Central memory CD4-positive, alpha-beta T cell (primary cell): ENCODE measurements at regions not wholly inside any gene's neighbourhood (a gene's known extent, or its start where the extent isn't known, plus 50 kb on each side); places are given as distances from the start of the nearest gene placed in this dataset.
"Not testable (repeated sequence)": the region's sequence is repeated elsewhere in the genome, so short reads cannot be mapped to it uniquely, and the experiment has no call there.

ENCODE experiments used
- DNase-seq: peaks from one replicate; pipeline ENCODE4 v3.0.0; 2022

- no peak for DNase-seq
Measured at GRCh38 chrX:10676235-10676957, 56.0 kb upstream of the MID1 start.

GRCh38 chrX:10677490-10677889 lies 57.1 kb upstream of the MID1 start:
- no peak for DNase-seq

GRCh38 chrX:10679387-10679786 lies 59.0 kb upstream of the MID1 start:
- DNase-seq = no peak

- DNase-seq = no peak
Measured at GRCh38 chrX:10681167-10681566, 60.8 kb upstream of the MID1 start.

- DNase-seq = not testable (repeated sequence)
Measured at GRCh38 chrX:10683631-10684030, 63.2 kb upstream of the MID1 start.

- no peak for DNase-seq
Measured at GRCh38 chrX:10685923-10686595, 65.7 kb upstream of the MID1 start.

- not testable (repeated sequence) for DNase-seq
Measured at GRCh38 chrX:10691751-10692150, 71.4 kb upstream of the MID1 start.

- DNase-seq = no peak
Measured at GRCh38 chrX:10697616-10698317, 77.4 kb upstream of the MID1 start.

- DNase-seq = no peak
Measured at GRCh38 chrX:10698318-10698640, 77.9 kb upstream of the MID1 start.

- no peak for DNase-seq
Measured at GRCh38 chrX:10702031-10702430, 81.6 kb upstream of the MID1 start.

- DNase-seq = not testable (repeated sequence)
Measured at GRCh38 chrX:10706342-10706741, 86.0 kb upstream of the MID1 start.

- DNase-seq = no peak
Measured at GRCh38 chrX:10707773-10708172, 87.4 kb upstream of the MID1 start.

GRCh38 chrX:10709276-10709675 lies 88.9 kb upstream of the MID1 start:
- DNase-seq = no peak

GRCh38 chrX:10714531-10714930 lies 94.1 kb upstream of the MID1 start:
- no peak for DNase-seq

GRCh38 chrX:10722851-10723250 lies 102.5 kb upstream of the MID1 start:
- peak; percentile 5 for DNase-seq

GRCh38 chrX:10725071-10725470 lies 104.7 kb upstream of the MID1 start:
- DNase-seq = no peak

- no peak for DNase-seq
Measured at GRCh38 chrX:10726647-10727046, 106.3 kb upstream of the MID1 start.

GRCh38 chrX:10728806-10729389 lies 108.5 kb upstream of the MID1 start:
- no peak for DNase-seq

- DNase-seq = no peak
Measured at GRCh38 chrX:10739426-10739825, 119.0 kb upstream of the MID1 start.

GRCh38 chrX:10741003-10741402 lies 120.6 kb upstream of the MID1 start:
- no peak for DNase-seq

GRCh38 chrX:10741550-10741949 lies 121.2 kb upstream of the MID1 start:
- DNase-seq = no peak

GRCh38 chrX:10743476-10743875 lies 123.1 kb upstream of the MID1 start:
- no peak for DNase-seq

GRCh38 chrX:10744007-10744406 lies 123.6 kb upstream of the MID1 start:
- no peak for DNase-seq

GRCh38 chrX:10747975-10748374 lies 127.6 kb upstream of the MID1 start:
- DNase-seq = no peak
